Keratinocyte (primary cell): ENCODE measurements at regions not wholly inside any gene's neighbourhood (a gene's known extent, or its start where the extent isn't known, plus 50 kb on each side); places are given as distances from the start of the nearest gene placed in this dataset.

Experiments
- DNase-seq: peaks from one replicate; pipeline ENCODE4 v3.0.0-alpha.2; 2011; ENCODE audit warnings: low read depth, missing footprints, low spot score
- FAIRE-seq: peaks from 2 replicates; lab custom pipeline; 2011; peaks lifted over from hg19 to GRCh38; lab: Jason Lieb, UNC
- H2AFZ ChIP-seq: 2 replicates; pipeline ENCODE4 v1.6.0; 2012; ENCODE audit warnings: low read length, control low read depth, inconsistent platforms; ENCODE audit not compliant: control insufficient read depth
- H3K27ac ChIP-seq: 2 replicates; pipeline ENCODE4 v1.5.1; 2011; ENCODE audit warnings: low read length; ENCODE audit not compliant: control insufficient read depth, insufficient read depth
- H3K27me3 ChIP-seq: 3 replicates; pipeline ENCODE4 v1.6.0; 2011; ENCODE audit warnings: low read length; ENCODE audit not compliant: control insufficient read depth, insufficient read depth; ENCODE audit errors: extremely low read depth
- H3K36me3 ChIP-seq, 2 experiments: 2 replicates in 1 of 2; 3 replicates in 1 of 2; pipeline ENCODE4 v1.5.1; 2011; ENCODE audit warnings: low read length in 2 of 2, mild to moderate bottlenecking in 1 of 2; ENCODE audit not compliant: control insufficient read depth in 2 of 2, insufficient read depth in 2 of 2; ENCODE audit errors: extremely low read depth in 1 of 2
- H3K4me1 ChIP-seq: 3 replicates; pipeline ENCODE4 v1.5.1; 2011; ENCODE audit warnings: low read length; ENCODE audit not compliant: control insufficient read depth, insufficient read depth; ENCODE audit errors: extremely low read depth
- H3K4me2 ChIP-seq: 3 replicates; pipeline ENCODE4 v1.6.0; 2011; ENCODE audit warnings: low read depth, low read length; ENCODE audit not compliant: control insufficient read depth, insufficient read depth; ENCODE audit errors: extremely low read depth
- H3K4me3 ChIP-seq, 3 experiments: fragments of 200-600 bp in 1 of 3; sonication (generic) in 1 of 3; 2 replicates in 2 of 3; 3 replicates in 1 of 3; pipeline ENCODE4 v1.5.1; 2011 to 2016; ENCODE audit warnings: low read length in 3 of 3, mild to moderate bottlenecking in 3 of 3, control low read depth in 2 of 3, inconsistent platforms in 1 of 3, low read depth in 1 of 3, mixed read lengths in 1 of 3, mixed run types in 1 of 3, moderate library complexity in 1 of 3; ENCODE audit not compliant: control insufficient read depth in 2 of 3, insufficient read depth in 2 of 3; ENCODE audit errors: extremely low read depth in 1 of 3
- H3K79me2 ChIP-seq: 2 replicates; pipeline ENCODE4 v1.6.0; 2012; ENCODE audit warnings: low read length; ENCODE audit not compliant: control insufficient read depth, insufficient read depth
- H3K9ac ChIP-seq: 3 replicates; pipeline ENCODE4 v1.6.0; 2011; ENCODE audit warnings: low read length; ENCODE audit not compliant: control insufficient read depth, insufficient read depth; ENCODE audit errors: extremely low read depth
- H3K9me1 ChIP-seq: 3 replicates; pipeline ENCODE4 v1.6.0; 2011; ENCODE audit warnings: low read length; ENCODE audit not compliant: control insufficient read depth, insufficient read depth; ENCODE audit errors: extremely low read depth
- H3K9me3 ChIP-seq: 2 replicates; pipeline ENCODE4 v1.5.1; 2012; ENCODE audit warnings: low read depth, low read length; ENCODE audit not compliant: control insufficient read depth
- H4K20me1 ChIP-seq: 3 replicates; pipeline ENCODE4 v1.6.0; 2011; ENCODE audit warnings: low read length; ENCODE audit not compliant: control insufficient read depth, insufficient read depth; ENCODE audit errors: extremely low read depth
- CTCF ChIP-seq, 3 experiments: IDR thresholded peaks in 1 of 3; conservative IDR thresholded peaks in 1 of 3; optimal IDR thresholded peaks in 1 of 3; 2 replicates in 2 of 3; 3 replicates in 1 of 3; pipeline versions ENCODE3 to v1.5.1; 2011; ENCODE audit warnings: low read length in 3 of 3, mild to moderate bottlenecking in 3 of 3, moderate library complexity in 2 of 3, control low read depth in 1 of 3, inconsistent platforms in 1 of 3; ENCODE audit not compliant: insufficient read depth in 2 of 3; ENCODE audit errors: extremely low read depth in 1 of 3
- EZH2 ChIP-seq: IDR thresholded peaks from one replicate; pipeline ENCODE4 v1.6.1; 2012; ENCODE audit warnings: inconsistent platforms, mild to moderate bottlenecking, low read length, moderate library complexity
- dilution Hi-C: fragments of 300-500 bp; cut with MboI; formaldehyde crosslinking; loops from one replicate; pipeline ENCODE4 v1.7.0; 2020; ENCODE audit warnings: low sequenced_read_pairs; ENCODE audit not compliant: extremely low pct_ligation_motif_present

DNA sequence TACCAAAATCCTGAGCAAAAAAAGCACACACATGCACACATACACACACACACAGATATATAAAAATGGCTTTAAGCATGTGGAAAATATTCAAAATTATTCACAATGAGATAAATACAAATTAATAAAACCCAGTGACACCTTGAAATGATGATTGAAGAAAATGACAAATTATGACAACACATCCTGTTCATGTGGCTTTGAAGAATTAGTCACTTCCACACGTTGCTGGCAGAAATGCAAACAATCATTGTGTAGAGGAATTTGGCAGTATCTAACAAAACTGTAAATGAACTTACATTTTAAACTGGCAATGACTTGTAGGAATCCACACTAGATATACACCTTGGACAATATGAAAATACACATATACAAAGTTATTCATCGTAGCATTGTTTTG lies 95.8 kb upstream of the RGPD4 start:
- DNase-seq (peak; percentile 49), FAIRE-seq (peak; percentile 73)
- no peak overlapping the region for H2AFZ ChIP-seq
- H3K36me3 ChIP-seq, result no peaks in the 10 kb centered on the region
- H3K4me3 ChIP-seq, result no peak overlapping the region
- no peaks in the 10 kb centered on the region for H3K9me3 ChIP-seq
- no peak overlapping the region for H3K9ac ChIP-seq
- H3K27ac ChIP-seq, result no peak overlapping the region
- TF ChIP-seq CTCF (optimal IDR thresholded peaks at IDR 0.05 in 1 of 3, IDR thresholded peaks at IDR 0.05 in 1 of 3, conservative IDR thresholded peaks at IDR 0.05 in 1 of 3; ENCODE audit: extremely low read depth in 1 of 3, insufficient read depth in 2 of 3, low read length in 3 of 3), result no peak
- no peak for TF ChIP-seq EZH2
- H3K79me2 ChIP-seq, result no peaks in the 10 kb centered on the region
- H4K20me1 ChIP-seq, result no peaks in the 10 kb centered on the region
- peak overlapping the region; percentile 0 for H3K4me2 ChIP-seq
- peaks cover 4% of the 10 kb centered on the region for H3K4me1 ChIP-seq
- no peaks in the 10 kb centered on the region for H3K27me3 ChIP-seq
- dilution Hi-C loops, result no loop called here
- H3K9me1 ChIP-seq, result no peaks in the 10 kb centered on the region

- dilution Hi-C loops, result no loop called here
These were observed 95.3 kb upstream of the RGPD4 start for GRCh38 chr2:107731435-107731834.

More at GRCh38 chr2:107731435-107731834, 95.3 kb upstream of the RGPD4 start:
- no peak overlapping the region for H3K4me3 ChIP-seq
- H3K9me3 ChIP-seq, result no peaks in the 10 kb centered on the region
- H3K27me3 ChIP-seq, result no peaks in the 10 kb centered on the region
- no peaks in the 10 kb centered on the region for H4K20me1 ChIP-seq
- H3K36me3 ChIP-seq, result no peaks in the 10 kb centered on the region
- H3K27ac ChIP-seq, result no peak overlapping the region
- TF ChIP-seq CTCF (optimal IDR thresholded peaks at IDR 0.05 in 1 of 3, IDR thresholded peaks at IDR 0.05 in 1 of 3, conservative IDR thresholded peaks at IDR 0.05 in 1 of 3; ENCODE audit: extremely low read depth in 1 of 3, insufficient read depth in 2 of 3, low read length in 3 of 3), result no peak
- TF ChIP-seq EZH2, result no peak
- no peaks in the 10 kb centered on the region for H3K9me1 ChIP-seq
- H3K4me1 ChIP-seq, result peaks cover 4% of the 10 kb centered on the region
- no peak overlapping the region for H2AFZ ChIP-seq
- no peak overlapping the region for H3K4me2 ChIP-seq
- no peak overlapping the region for H3K9ac ChIP-seq
- H3K79me2 ChIP-seq, result no peaks in the 10 kb centered on the region
- no peak for DNase-seq
- no peak for FAIRE-seq
